H1 (cell line): ENCODE measurements at regions not wholly inside any gene's neighbourhood (a gene's known extent, or its start where the extent isn't known, plus 50 kb on each side); places are given as distances from the start of the nearest gene placed in this dataset.

ENCODE experiments used
- CTCF ChIA-PET: fragments of 300-600 bp; sonication (Branson Sonifier 250); formaldehyde crosslinking; loops from one replicate; lab custom pipeline; 2021; ENCODE audit not compliant: partially characterized antibody; lab: Charles Lee
- POLR2A ChIA-PET: fragments of 300-600 bp; sonication (Branson Sonifier 250); formaldehyde crosslinking; loops from one replicate; lab custom pipeline; 2021; ENCODE audit warnings: inconsistent platforms; ENCODE audit not compliant: partially characterized antibody; lab: Charles Lee
- DNase-seq, 2 experiments: peaks; one replicate each; pipeline versions ENCODE4 v3.0.0 to v3.0.0-alpha.2; 2010 to 2022; ENCODE audit warnings: low spot score in 2 of 2, low read depth in 1 of 2, mixed read lengths in 1 of 2
- FAIRE-seq: peaks from 2 replicates; lab custom pipeline; 2011; peaks lifted over from hg19 to GRCh38; lab: Jason Lieb, UNC
- H2AFZ ChIP-seq: 2 replicates; pipeline ENCODE4 v1.8.1; 2012; ENCODE audit warnings: low read length, inconsistent platforms
- H2AK5ac ChIP-seq: 2 replicates; pipeline ENCODE4 v1.6.1; 2013; ENCODE audit warnings: low read depth, low read length
- H2BK120ac ChIP-seq: replicated peaks from 2 replicates; pipeline ENCODE3; 2013; ENCODE audit warnings: low read depth, low read length, inconsistent platforms
- H2BK12ac ChIP-seq: 2 replicates; pipeline ENCODE4 v1.6.1; 2013; ENCODE audit warnings: low read depth, low read length
- H2BK15ac ChIP-seq: 2 replicates; pipeline ENCODE4 v1.6.1; 2013; ENCODE audit warnings: low read length
- H2BK20ac ChIP-seq: 2 replicates; pipeline ENCODE4 v1.6.1; 2013; ENCODE audit warnings: low read length
- H2BK5ac ChIP-seq: 2 replicates; pipeline ENCODE4 v1.6.1; 2013; ENCODE audit warnings: low read depth, low read length
- H3K14ac ChIP-seq: 2 replicates; pipeline ENCODE4 v1.6.1; 2013; ENCODE audit warnings: inconsistent platforms; ENCODE audit not compliant: insufficient read length
- H3K18ac ChIP-seq: 2 replicates; pipeline ENCODE4 v1.6.1; 2013; ENCODE audit warnings: low read length; ENCODE audit errors: extremely low read depth
- H3K23ac ChIP-seq: 2 replicates; pipeline ENCODE4 v1.6.1; 2013; ENCODE audit warnings: inconsistent platforms; ENCODE audit not compliant: insufficient read length
- H3K23me2 ChIP-seq: 2 replicates; pipeline ENCODE4 v1.6.1; 2013; ENCODE audit warnings: low read depth, low read length
- H3K27ac ChIP-seq: 2 replicates; pipeline ENCODE4 v1.6.1; 2011; ENCODE audit warnings: low read depth, low read length, inconsistent platforms
- H3K27me3 ChIP-seq, 4 experiments: replicated peaks in 1 of 4; 1 replicate in 1 of 4; 2 replicates in 3 of 4; pipeline versions ENCODE4 v1.6.1 to v1.8.1; 2011 to 2013; ENCODE audit warnings: low read length in 3 of 4, mild to moderate bottlenecking in 3 of 4, inconsistent platforms in 2 of 4, mixed read lengths in 2 of 4, moderate library complexity in 1 of 4; ENCODE audit not compliant: control insufficient read depth in 3 of 4, insufficient read depth in 3 of 4; ENCODE audit errors: extremely low read depth in 1 of 4
- H3K36me3 ChIP-seq, 4 experiments: 2 replicates each; pipeline versions ENCODE4 v1.6.1 to v1.8.1; 2011 to 2013; ENCODE audit warnings: mild to moderate bottlenecking in 4 of 4, low read length in 3 of 4, moderate library complexity in 2 of 4, control low read depth in 1 of 4, inconsistent platforms in 1 of 4; ENCODE audit not compliant: insufficient read depth in 4 of 4, control insufficient read depth in 2 of 4
- H3K4ac ChIP-seq: replicated peaks from 2 replicates; pipeline ENCODE3; 2013; ENCODE audit warnings: low read length, low read depth, mixed read lengths, inconsistent platforms; ENCODE audit not compliant: insufficient read length
- H3K4me1 ChIP-seq, 4 experiments: replicated peaks in 1 of 4; 1 replicate in 1 of 4; 2 replicates in 3 of 4; pipeline versions ENCODE4 v1.6.1 to v1.8.1; 2011 to 2013; ENCODE audit warnings: low read length in 3 of 4, inconsistent platforms in 2 of 4, mixed read lengths in 1 of 4; ENCODE audit not compliant: insufficient read depth in 4 of 4, control insufficient read depth in 3 of 4
- H3K4me2 ChIP-seq, 2 experiments: 2 replicates each; pipeline versions ENCODE4 v1.6.1 to v1.8.1; 2011 to 2013; ENCODE audit warnings: low read depth in 2 of 2, low read length in 2 of 2, control low read depth in 1 of 2, inconsistent platforms in 1 of 2, mild to moderate bottlenecking in 1 of 2; ENCODE audit not compliant: insufficient read depth in 1 of 2
- H3K4me3 ChIP-seq, 4 experiments: fragments of 200-600, 300-600 bp in 1 of 4; sonication (generic), shearing (Covaris generic), sonication (Bioruptor Twin) in 1 of 4; 2 replicates each; pipeline versions ENCODE4 v1.5.1 to v1.8.1; 2011 to 2016; ENCODE audit warnings: low read length in 4 of 4, low read depth in 3 of 4, control low read depth in 2 of 4, inconsistent platforms in 2 of 4, mild to moderate bottlenecking in 2 of 4, mixed read lengths in 1 of 4, moderate library complexity in 1 of 4; ENCODE audit not compliant: insufficient read depth in 2 of 4; ENCODE audit errors: extremely low read depth in 1 of 4
- H3K56ac ChIP-seq: replicated peaks from 2 replicates; pipeline ENCODE3; 2013; ENCODE audit warnings: low read depth, mild to moderate bottlenecking, mixed read lengths, low read length, inconsistent platforms; ENCODE audit not compliant: insufficient read length
- H3K79me1 ChIP-seq: 2 replicates; pipeline ENCODE4 v1.6.1; 2013; ENCODE audit warnings: low read depth, low read length, control low read depth
- H3K79me2 ChIP-seq, 2 experiments: 2 replicates each; pipeline versions ENCODE4 v1.6.1 to v1.8.1; 2012 to 2013; ENCODE audit warnings: low read length in 2 of 2, mild to moderate bottlenecking in 2 of 2, inconsistent platforms in 1 of 2; ENCODE audit not compliant: insufficient read depth in 2 of 2, control insufficient read depth in 1 of 2
- H3K9ac ChIP-seq, 4 experiments: replicated peaks in 1 of 4; 1 replicate in 1 of 4; 2 replicates in 3 of 4; pipeline versions ENCODE4 v1.6.1 to v1.8.1; 2011 to 2013; ENCODE audit warnings: low read depth in 3 of 4, low read length in 3 of 4, control low read depth in 2 of 4, mild to moderate bottlenecking in 2 of 4, moderate library complexity in 2 of 4, inconsistent platforms in 1 of 4; ENCODE audit errors: extremely low read depth in 1 of 4
- H3K9me3 ChIP-seq, 2 experiments: 2 replicates each; pipeline versions ENCODE4 v1.6.1 to v1.8.1; 2012 to 2013; ENCODE audit warnings: mild to moderate bottlenecking in 2 of 2, moderate library complexity in 2 of 2, control low read depth in 1 of 2, inconsistent platforms in 1 of 2, low read depth in 1 of 2, low read length in 1 of 2, mixed read lengths in 1 of 2; ENCODE audit not compliant: insufficient read depth in 2 of 2
- H4K20me1 ChIP-seq, 2 experiments: replicated peaks in 1 of 2; 2 replicates each; pipeline versions ENCODE3 to v1.8.1; 2011 to 2013; ENCODE audit warnings: inconsistent platforms in 2 of 2, low read length in 2 of 2, mild to moderate bottlenecking in 1 of 2; ENCODE audit not compliant: insufficient read depth in 2 of 2, control insufficient read depth in 1 of 2
- H4K5ac ChIP-seq: 2 replicates; pipeline ENCODE4 v1.6.1; 2013; ENCODE audit warnings: low read length, low read depth, mixed read lengths, inconsistent platforms; ENCODE audit not compliant: insufficient read length
- H4K8ac ChIP-seq: 2 replicates; pipeline ENCODE4 v1.8.0; 2013; ENCODE audit warnings: mild to moderate bottlenecking, moderate library complexity, low read length, inconsistent platforms; ENCODE audit not compliant: insufficient read depth; ENCODE audit errors: extremely low read depth
- H4K91ac ChIP-seq: replicated peaks from 2 replicates; pipeline ENCODE3; 2013; ENCODE audit warnings: low read length, mixed read lengths, inconsistent platforms; ENCODE audit not compliant: insufficient read length
- CBX8 ChIP-seq: fragments of 300-800, 300-1000 bp; sonication (generic); IDR thresholded peaks from 2 replicates; pipeline ENCODE4 v1.7.1; 2016; ENCODE audit warnings: low read depth, low read length, borderline replicate concordance
- CHD2 ChIP-seq: IDR thresholded peaks from 2 replicates; pipeline ENCODE4 v1.6.1; 2012; ENCODE audit warnings: low read length, improper control_type of control experiment
- EGR1 ChIP-seq: IDR thresholded peaks from 2 replicates; pipeline ENCODE4 v1.6.1; 2011; ENCODE audit warnings: low read depth, low read length, borderline replicate concordance
- FOSL1 ChIP-seq: IDR thresholded peaks from 2 replicates; pipeline ENCODE4 v1.6.1; 2011; ENCODE audit warnings: mild to moderate bottlenecking, low read depth, low read length, moderate library complexity; ENCODE audit not compliant: insufficient read depth
- HDAC6 ChIP-seq: IDR thresholded peaks from one replicate; pipeline ENCODE4 v1.7.1; 2012; ENCODE audit warnings: low read depth, mild to moderate bottlenecking, inconsistent platforms, low read length, moderate library complexity
- KDM4A ChIP-seq: IDR thresholded peaks from one replicate; pipeline ENCODE4 v1.7.1; 2012; ENCODE audit warnings: low read depth, mild to moderate bottlenecking, moderate library complexity, low read length, inconsistent platforms; ENCODE audit not compliant: severe bottlenecking
- POLR2AphosphoS5 ChIP-seq: IDR thresholded peaks from 2 replicates; pipeline ENCODE4 v1.6.1; 2011; ENCODE audit warnings: low read depth, low read length
- SIX5 ChIP-seq: IDR thresholded peaks from 2 replicates; pipeline ENCODE4 v1.6.1; 2011; ENCODE audit warnings: mild to moderate bottlenecking, low read depth, low read length
- SRF ChIP-seq: IDR thresholded peaks from 2 replicates; pipeline ENCODE4 v1.6.1; 2011; ENCODE audit warnings: mild to moderate bottlenecking, low read depth, low read length, moderate library complexity
- TAF1 ChIP-seq: IDR thresholded peaks from 2 replicates; pipeline ENCODE4 v1.6.1; 2011; ENCODE audit warnings: mild to moderate bottlenecking, low read depth, low read length
- ZNF274 ChIP-seq: IDR thresholded peaks from 2 replicates; pipeline ENCODE4 v1.7.0; 2012; ENCODE audit warnings: low read length, borderline replicate concordance; ENCODE audit errors: extremely low read depth
- WGBS, 2 experiments: shearing (Covaris generic) in 1 of 2; methylation state at CpG; one replicate each; pipeline versions ENCODE4 v1.1.6 to v1.1.7; 2013 to 2015; ENCODE audit warnings: low lambda C conversion rate in 2 of 2, mixed read lengths in 2 of 2, inconsistent platforms in 1 of 2, low coverage in 1 of 2, missing lambda C conversion rate in 1 of 2; ENCODE audit not compliant: insufficient replicate concordance in 2 of 2, insufficient coverage in 1 of 2, insufficient read length in 1 of 2; ENCODE audit errors: extremely low coverage in 1 of 2, missing lambda C conversion rate in 1 of 2; 5-methylcytosine and 5-hydroxymethylcytosine counted together
- TF ChIP-seq, protein P1 (sequence below): IDR thresholded peaks from 2 replicates; pipeline ENCODE4 v1.6.1; 2011; ENCODE audit warnings: low read length, improper control_type of control experiment
- TF ChIP-seq, protein P2 (sequence below): IDR thresholded peaks from 2 replicates; pipeline ENCODE4 v1.6.1; 2012; ENCODE audit warnings: inconsistent platforms

DNA sequence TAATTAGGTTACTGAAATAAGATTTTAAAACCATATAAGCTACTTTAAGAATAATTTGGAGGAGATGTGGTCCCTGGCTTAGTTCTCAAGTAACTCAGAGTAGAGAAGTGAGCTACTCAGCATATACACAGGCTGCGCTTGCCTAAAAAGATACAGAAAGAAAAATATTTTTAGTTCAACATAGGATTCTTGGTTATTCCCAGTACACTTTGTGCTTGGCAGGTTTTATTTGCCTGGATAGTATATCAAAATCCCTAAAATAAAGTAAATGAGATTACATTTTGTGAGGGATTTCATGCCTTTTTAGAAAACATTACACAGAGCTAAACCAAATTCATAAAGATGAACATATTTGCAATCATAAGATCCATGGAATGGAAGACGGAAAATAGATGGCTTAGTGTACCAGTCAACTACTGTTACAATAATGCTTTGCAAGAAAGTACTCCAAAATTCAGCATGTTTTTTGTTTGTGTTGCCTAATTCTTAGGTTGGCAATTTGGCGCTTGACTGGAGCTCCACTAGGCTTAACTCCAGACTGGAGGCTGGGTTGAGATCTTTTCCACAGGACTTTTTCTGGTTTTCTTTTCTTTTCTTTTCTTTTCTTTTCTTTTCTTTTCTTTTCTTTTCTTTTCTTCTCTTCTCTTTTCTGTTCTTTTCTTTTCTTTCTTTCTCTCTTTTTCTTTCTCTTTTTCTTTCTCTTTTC is 600.5 kb upstream of the SYT4 start:
- Histone ChIP-seq H3K27me3 (no peaks in the 10 kb centered on the region), H3K4me2 (no peak overlapping the region), H3K18ac (no peak overlapping the region; the same call in 1 of the 2 replicates), H3K27ac (no peak overlapping the region), H4K91ac (no peak overlapping the region), H3K36me3 (no peaks in the 10 kb centered on the region), H2BK12ac (no peak overlapping the region), H2BK15ac (no peak overlapping the region), H2AK5ac (no peak overlapping the region), H2AFZ (no peak overlapping the region), H2BK20ac (no peak overlapping the region), H3K9me3 (no peaks in the 10 kb centered on the region), H3K4me1 (peaks cover 0 to 2% (median 0%) of the 10 kb centered on the region in 4 experiments; a peak in 1 of 7 replicates), H2BK120ac (no peak overlapping the region), H3K14ac (no peak overlapping the region), H3K9ac (no peak overlapping the region), H4K20me1 (no peaks in the 10 kb centered on the region), H3K79me2 (no peaks in the 10 kb centered on the region), H3K4ac (no peak overlapping the region), H4K8ac (no peak overlapping the region), H3K79me1 (no peaks in the 10 kb centered on the region), H4K5ac (no peak overlapping the region), H3K23ac (no peak overlapping the region), H2BK5ac (no peak overlapping the region), H3K23me2 (no peaks in the 10 kb centered on the region), H3K4me3 (no peak overlapping the region), H3K56ac (no peak overlapping the region)
- ChIA-PET POLR2A (no interaction called here), CTCF (no interaction called here)
- FAIRE-seq (no peak), DNase-seq (no peak)
- WGBS, 2 experiments: 91% methylated on average over 3 of the region's 3 CpGs; no CpG with 5 or more reads in 1 of the 2 experiments
- TF ChIP-seq HDAC6: no peak
- no peak for TF ChIP-seq EGR1
- TF ChIP-seq SIX5: no peak
- TF ChIP-seq CBX8: no peak
- no peak for TF ChIP-seq CHD2
- no peak for TF ChIP-seq SRF
- TF ChIP-seq POLR2AphosphoS5: no peak
- TF ChIP-seq, protein P1, sequence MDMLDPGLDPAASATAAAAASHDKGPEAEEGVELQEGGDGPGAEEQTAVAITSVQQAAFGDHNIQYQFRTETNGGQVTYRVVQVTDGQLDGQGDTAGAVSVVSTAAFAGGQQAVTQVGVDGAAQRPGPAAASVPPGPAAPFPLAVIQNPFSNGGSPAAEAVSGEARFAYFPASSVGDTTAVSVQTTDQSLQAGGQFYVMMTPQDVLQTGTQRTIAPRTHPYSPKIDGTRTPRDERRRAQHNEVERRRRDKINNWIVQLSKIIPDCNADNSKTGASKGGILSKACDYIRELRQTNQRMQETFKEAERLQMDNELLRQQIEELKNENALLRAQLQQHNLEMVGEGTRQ: no peak
- no peak for TF ChIP-seq TAF1
- TF ChIP-seq, protein P2, sequence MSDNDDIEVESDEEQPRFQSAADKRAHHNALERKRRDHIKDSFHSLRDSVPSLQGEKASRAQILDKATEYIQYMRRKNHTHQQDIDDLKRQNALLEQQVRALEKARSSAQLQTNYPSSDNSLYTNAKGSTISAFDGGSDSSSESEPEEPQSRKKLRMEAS: no peak
- TF ChIP-seq FOSL1: no peak
- TF ChIP-seq ZNF274: no peak
- TF ChIP-seq KDM4A: no peak
